ENCODE measurements at regions not wholly inside any gene's neighbourhood (a gene's known extent, or its start where the extent isn't known, plus 50 kb on each side); places are given as distances from the start of the nearest gene placed in this dataset.

DNA sequence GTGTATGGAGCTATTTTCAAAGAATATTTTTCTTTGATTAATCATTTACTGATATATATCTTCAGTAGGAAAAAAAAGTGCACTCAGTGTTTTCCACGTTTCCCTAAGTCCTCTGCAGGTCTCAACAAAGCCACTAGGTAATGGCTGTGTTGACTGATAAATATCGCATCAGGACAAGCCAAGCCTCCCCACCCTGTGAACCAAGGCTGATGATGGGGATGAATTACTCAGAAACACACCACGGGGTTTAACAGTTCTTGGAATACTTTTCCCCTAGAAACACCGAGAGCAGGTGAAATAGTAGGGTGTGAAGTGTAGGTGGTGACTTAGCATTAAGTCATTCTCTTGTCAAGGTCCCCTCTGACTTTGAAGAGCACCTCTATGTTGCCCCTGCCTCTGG, 423.5 kb upstream of the IGFBP3 start:
- no TSS peak for BruUV-seq (replicated peaks)
- Histone ChIP-seq H3K4me2 (ENCODE audit: low read length) (no peak overlapping the region), H3K27ac (ENCODE audit: low read depth, low read length) (no peak overlapping the region), H3K4me1 (ENCODE audit: control insufficient read depth in 1 of 2, insufficient read depth in 2 of 2, low read length in 2 of 2) (no peaks in the 10 kb centered on the region), H2AFZ (ENCODE audit: low read depth, low read length, poor library complexity, severe bottlenecking) (no peak overlapping the region), H3K27me3 (ENCODE audit: insufficient read depth, low read length) (no peaks in the 10 kb centered on the region), H3K9ac (ENCODE audit: low read length) (no peak overlapping the region), H3K79me2 (ENCODE audit: insufficient read depth, low read length) (no peaks in the 10 kb centered on the region), H3K9me2 (ENCODE audit: insufficient read depth) (no peaks in the 10 kb centered on the region), H4K20me1 (ENCODE audit: insufficient read depth) (no peaks in the 10 kb centered on the region), H3K4me3 (replicated peaks in 1 of 2; ENCODE audit: low read depth in 1 of 2, low read length in 2 of 2) (no peak overlapping the region), H3K36me3 (ENCODE audit: control insufficient read depth in 1 of 2, insufficient read depth in 2 of 2, low read length in 2 of 2) (no peaks in the 10 kb centered on the region), H3K9me3 (ENCODE audit: control insufficient read depth in 1 of 2, insufficient read depth in 1 of 2, low read depth in 1 of 2, low read length in 2 of 2) (no peaks in the 10 kb centered on the region)
- intact Hi-C loops (cut with micrococcal nuclease), result no loop called here
- RAD21 ChIA-PET (ENCODE audit: low non-redundant PET in 1 of 2, low total read pairs in 2 of 2, uncharacterized antibody in 2 of 2, unreplicated experiment in 2 of 2), result no interaction called here
- no peak for TF ChIP-seq ZFX (IDR thresholded peaks at IDR 0.05)
- TF ChIP-seq SRF (IDR thresholded peaks at IDR 0.05; ENCODE audit: low read depth), result no peak
- no peak for TF ChIP-seq YY1 (IDR thresholded peaks at IDR 0.05; ENCODE audit: extremely low read depth, insufficient replicate concordance, low read depth, low read length)
- TF ChIP-seq EZH2phosphoT487 (IDR thresholded peaks at IDR 0.05; ENCODE audit: borderline replicate concordance), result no peak
- TF ChIP-seq FOSL1 (IDR thresholded peaks at IDR 0.05; ENCODE audit: low read depth), result no peak
- TF ChIP-seq EGR1 (IDR thresholded peaks at IDR 0.05; ENCODE audit: low read depth), result no peak
- no peak for TF ChIP-seq JUND (IDR thresholded peaks at IDR 0.05)
- TF ChIP-seq, protein P1, sequence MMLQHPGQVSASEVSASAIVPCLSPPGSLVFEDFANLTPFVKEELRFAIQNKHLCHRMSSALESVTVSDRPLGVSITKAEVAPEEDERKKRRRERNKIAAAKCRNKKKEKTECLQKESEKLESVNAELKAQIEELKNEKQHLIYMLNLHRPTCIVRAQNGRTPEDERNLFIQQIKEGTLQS (IDR thresholded peaks at IDR 0.05), result no peak
- CTCF ChIA-PET, result interaction anchor here (0.9 to 2.9 kb wide), 2 partner anchors 422 to 427 kb away, joined by 4 to 13 read pairs; no protein-coding TSS in a partner anchor
- POLR2A ChIA-PET, result no interaction called here
- ATAC-seq, result no peak
- DNase-seq (ENCODE audit: low read depth, low spot score), result no peak

DNA sequence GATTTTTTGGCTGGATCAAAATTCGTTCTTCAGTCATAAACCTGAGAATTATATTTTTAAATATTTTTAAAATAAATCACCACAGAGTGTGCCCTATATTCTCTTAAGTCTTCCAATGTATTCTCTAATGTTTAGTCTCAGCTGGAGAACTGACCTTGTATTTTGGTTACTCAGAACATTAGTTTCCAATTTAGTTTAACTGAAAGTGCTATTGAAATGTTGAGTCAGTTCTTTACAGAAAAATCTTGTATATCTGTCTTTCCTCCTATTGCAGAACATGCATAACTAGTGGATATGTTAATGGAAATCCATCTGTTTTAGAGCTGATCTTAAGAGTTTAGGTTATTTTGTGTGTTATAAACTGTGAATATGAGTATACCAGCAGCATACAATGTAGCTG, 422.7 kb upstream of the IGFBP3 start:
- Histone ChIP-seq H4K20me1 (ENCODE audit: insufficient read depth) (no peaks in the 10 kb centered on the region), H3K4me3 (replicated peaks in 1 of 2; ENCODE audit: low read depth in 1 of 2, low read length in 2 of 2) (no peak overlapping the region), H3K36me3 (ENCODE audit: control insufficient read depth in 1 of 2, insufficient read depth in 2 of 2, low read length in 2 of 2) (no peaks in the 10 kb centered on the region), H2AFZ (ENCODE audit: low read depth, low read length, poor library complexity, severe bottlenecking) (no peak overlapping the region), H3K4me2 (ENCODE audit: low read length) (no peak overlapping the region), H3K9me3 (ENCODE audit: control insufficient read depth in 1 of 2, insufficient read depth in 1 of 2, low read depth in 1 of 2, low read length in 2 of 2) (no peaks in the 10 kb centered on the region), H3K9ac (ENCODE audit: low read length) (no peak overlapping the region), H3K27me3 (ENCODE audit: insufficient read depth, low read length) (no peaks in the 10 kb centered on the region), H3K79me2 (ENCODE audit: insufficient read depth, low read length) (no peaks in the 10 kb centered on the region), H3K4me1 (ENCODE audit: control insufficient read depth in 1 of 2, insufficient read depth in 2 of 2, low read length in 2 of 2) (no peaks in the 10 kb centered on the region), H3K9me2 (ENCODE audit: insufficient read depth) (no peaks in the 10 kb centered on the region), H3K27ac (ENCODE audit: low read depth, low read length) (no peak overlapping the region)
- intact Hi-C loops (cut with micrococcal nuclease), result no loop called here
- no peak for TF ChIP-seq POLR2AphosphoS5 (IDR thresholded peaks at IDR 0.05; ENCODE audit: low read depth, low read length)
- no peak for TF ChIP-seq ELF1 (IDR thresholded peaks at IDR 0.05; ENCODE audit: borderline replicate concordance, low read depth)
- TF ChIP-seq ZFX (IDR thresholded peaks at IDR 0.05), result no peak
- TF ChIP-seq ZNF274 (IDR thresholded peaks at IDR 0.05; ENCODE audit: low read depth, low read length), result no peak
- TF ChIP-seq, protein P2, sequence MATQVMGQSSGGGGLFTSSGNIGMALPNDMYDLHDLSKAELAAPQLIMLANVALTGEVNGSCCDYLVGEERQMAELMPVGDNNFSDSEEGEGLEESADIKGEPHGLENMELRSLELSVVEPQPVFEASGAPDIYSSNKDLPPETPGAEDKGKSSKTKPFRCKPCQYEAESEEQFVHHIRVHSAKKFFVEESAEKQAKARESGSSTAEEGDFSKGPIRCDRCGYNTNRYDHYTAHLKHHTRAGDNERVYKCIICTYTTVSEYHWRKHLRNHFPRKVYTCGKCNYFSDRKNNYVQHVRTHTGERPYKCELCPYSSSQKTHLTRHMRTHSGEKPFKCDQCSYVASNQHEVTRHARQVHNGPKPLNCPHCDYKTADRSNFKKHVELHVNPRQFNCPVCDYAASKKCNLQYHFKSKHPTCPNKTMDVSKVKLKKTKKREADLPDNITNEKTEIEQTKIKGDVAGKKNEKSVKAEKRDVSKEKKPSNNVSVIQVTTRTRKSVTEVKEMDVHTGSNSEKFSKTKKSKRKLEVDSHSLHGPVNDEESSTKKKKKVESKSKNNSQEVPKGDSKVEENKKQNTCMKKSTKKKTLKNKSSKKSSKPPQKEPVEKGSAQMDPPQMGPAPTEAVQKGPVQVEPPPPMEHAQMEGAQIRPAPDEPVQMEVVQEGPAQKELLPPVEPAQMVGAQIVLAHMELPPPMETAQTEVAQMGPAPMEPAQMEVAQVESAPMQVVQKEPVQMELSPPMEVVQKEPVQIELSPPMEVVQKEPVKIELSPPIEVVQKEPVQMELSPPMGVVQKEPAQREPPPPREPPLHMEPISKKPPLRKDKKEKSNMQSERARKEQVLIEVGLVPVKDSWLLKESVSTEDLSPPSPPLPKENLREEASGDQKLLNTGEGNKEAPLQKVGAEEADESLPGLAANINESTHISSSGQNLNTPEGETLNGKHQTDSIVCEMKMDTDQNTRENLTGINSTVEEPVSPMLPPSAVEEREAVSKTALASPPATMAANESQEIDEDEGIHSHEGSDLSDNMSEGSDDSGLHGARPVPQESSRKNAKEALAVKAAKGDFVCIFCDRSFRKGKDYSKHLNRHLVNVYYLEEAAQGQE (IDR thresholded peaks at IDR 0.05; ENCODE audit: low read depth), result no peak
- TF ChIP-seq CBX3 (IDR thresholded peaks at IDR 0.05; ENCODE audit: low read depth), result no peak
- TF ChIP-seq EZH2phosphoT487 (IDR thresholded peaks at IDR 0.05; ENCODE audit: borderline replicate concordance), result no peak
- TF ChIP-seq RAD21 (IDR thresholded peaks at IDR 0.05; ENCODE audit: low read depth), result no peak
- TF ChIP-seq SP1 (IDR thresholded peaks at IDR 0.05; ENCODE audit: low read depth), result no peak
- TF ChIP-seq FOSL1 (IDR thresholded peaks at IDR 0.05; ENCODE audit: low read depth), result no peak
- no peak for TF ChIP-seq CEBPB (IDR thresholded peaks at IDR 0.05; ENCODE audit: low read depth)
- DNase-seq (ENCODE audit: low read depth, low spot score) (no peak), ATAC-seq (no peak)
- ChIA-PET POLR2A (no interaction called here), RAD21 (ENCODE audit: low non-redundant PET in 1 of 2, low total read pairs in 2 of 2, uncharacterized antibody in 2 of 2, unreplicated experiment in 2 of 2) (no interaction called here), CTCF (interaction anchor here (0.9 to 2.9 kb wide), 2 partner anchors 421 to 426 kb away, joined by 4 to 13 read pairs; no protein-coding TSS in a partner anchor)
- BruUV-seq (replicated peaks), result no TSS peak
